Central memory CD8-positive, alpha-beta T cell (primary cell): ENCODE measurements at regions not wholly inside any gene's neighbourhood (a gene's known extent, or its start where the extent isn't known, plus 50 kb on each side); places are given as distances from the start of the nearest gene placed in this dataset.

Experiments
- ATAC-seq: fragments of 150-1000 bp; cut with Tn5 transposase; replicated peaks from 2 replicates; pipeline ENCODE4 v1.10.0; 2022; ENCODE audit warnings: mild to moderate bottlenecking, moderate FRiP score, moderate number of reproducible peaks; ENCODE audit not compliant: poor library complexity, severe bottlenecking; ENCODE audit errors: extremely low read depth
- DNase-seq, 2 donors: peaks; one replicate each; pipeline ENCODE4 v3.0.0; 2021; ENCODE audit warnings: low spot score in 2 of 2
- H3K27ac Mint-ChIP-seq: one replicate; pipeline ENCODE4 v1.8.0; 2022; ENCODE audit warnings: low read depth, mild to moderate bottlenecking, moderate library complexity, mixed read lengths
- H3K27me3 Mint-ChIP-seq: one replicate; pipeline ENCODE4 v1.8.0; 2022; ENCODE audit warnings: mixed read lengths
- H3K36me3 Mint-ChIP-seq: one replicate; pipeline ENCODE4 v1.8.0; 2022; ENCODE audit warnings: mild to moderate bottlenecking, moderate library complexity, mixed read lengths; ENCODE audit not compliant: insufficient read depth
- H3K4me1 Mint-ChIP-seq: one replicate; pipeline ENCODE4 v1.8.0; 2022; ENCODE audit warnings: mixed read lengths
- H3K4me3 Mint-ChIP-seq: one replicate; pipeline ENCODE4 v1.8.0; 2022; ENCODE audit warnings: mild to moderate bottlenecking, moderate library complexity, mixed read lengths
- H3K9me3 Mint-ChIP-seq: one replicate; pipeline ENCODE4 v1.8.0; 2022; ENCODE audit warnings: mixed read lengths

GRCh38 chr10:89861199-89861573, 159.8 kb downstream of the KIF20B start:
- DNase-seq (no peak), ATAC-seq (no peak)
- Mint-ChIP-seq H3K36me3 (peaks cover 3% of the 10 kb centered on the region), H3K4me1 (peaks cover 16% of the 10 kb centered on the region), H3K27ac (peak overlapping the region; percentile 88), H3K27me3 (no peaks in the 10 kb centered on the region), H3K9me3 (no peaks in the 10 kb centered on the region), H3K4me3 (peak overlapping the region; percentile 65)

- H3K9me3 Mint-ChIP-seq = no peaks in the 10 kb centered on the region
- no peak for DNase-seq
- peaks cover 16% of the 10 kb centered on the region for H3K4me1 Mint-ChIP-seq
- peak; percentile 17 for ATAC-seq
- peak overlapping the region; percentile 65 for H3K4me3 Mint-ChIP-seq
- peak overlapping the region; percentile 88 for H3K27ac Mint-ChIP-seq
- H3K27me3 Mint-ChIP-seq = no peaks in the 10 kb centered on the region
- H3K36me3 Mint-ChIP-seq = peaks cover 3% of the 10 kb centered on the region
Observed at GRCh38 chr10:89861584-89862301, 160.4 kb downstream of the KIF20B start.

DNA sequence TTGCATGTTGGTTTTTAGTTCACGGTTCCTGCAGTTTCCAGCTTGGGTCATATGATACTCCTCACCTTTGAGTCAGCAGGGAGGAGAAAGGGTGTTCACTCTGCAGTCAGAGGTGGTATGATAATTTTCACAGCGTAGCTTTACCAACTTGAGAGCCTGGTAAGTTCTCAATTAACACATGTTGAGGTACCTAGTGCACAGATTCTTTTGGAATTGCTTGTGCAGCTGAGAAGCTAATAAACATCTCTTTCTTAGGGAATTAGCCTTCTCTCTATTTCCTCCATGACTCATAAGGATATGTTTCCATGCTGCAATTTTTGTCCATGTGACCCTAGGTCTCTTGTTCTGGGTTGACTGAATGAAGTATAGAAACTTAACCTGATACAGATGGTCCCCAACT, 166.6 kb downstream of the KIF20B start:
- no peak for DNase-seq
- Mint-ChIP-seq H3K4me3 (no peak overlapping the region), H3K36me3 (no peaks in the 10 kb centered on the region), H3K4me1 (no peaks in the 10 kb centered on the region), H3K27me3 (peaks cover 49% of the 10 kb centered on the region), H3K27ac (no peak overlapping the region), H3K9me3 (no peaks in the 10 kb centered on the region)
- ATAC-seq = no peak

GRCh38 chr10:89869180-89869579, 167.8 kb downstream of the KIF20B start:
- Mint-ChIP-seq H3K36me3 (no peaks in the 10 kb centered on the region), H3K4me3 (no peak overlapping the region)
- no peak for DNase-seq

DNA sequence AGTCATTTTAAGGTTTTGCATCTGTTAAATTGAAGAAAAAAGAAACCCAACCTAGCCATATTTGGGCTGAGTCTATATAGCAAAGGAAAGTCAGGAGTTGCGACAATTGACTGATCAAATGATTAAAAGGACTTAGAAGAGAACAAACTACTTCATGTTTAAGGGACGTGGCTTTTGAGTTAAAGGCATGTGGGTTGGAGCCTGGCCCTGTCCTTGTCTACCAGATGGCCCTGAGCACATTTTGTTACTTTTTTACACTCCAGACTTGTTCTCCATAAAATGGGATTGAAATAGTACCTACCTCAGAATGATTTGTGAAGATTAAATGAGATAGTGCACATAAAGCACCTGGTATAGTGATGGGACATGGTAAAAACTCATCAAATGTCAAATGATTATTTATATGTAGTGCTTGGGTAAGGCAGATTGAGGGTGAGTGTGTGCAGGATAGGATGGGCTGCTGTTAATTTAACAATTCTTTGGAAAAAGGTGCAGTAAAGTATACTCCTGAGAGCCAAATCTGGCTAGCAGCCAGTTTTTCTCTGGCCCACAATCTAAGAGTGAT, 168.3 kb downstream of the KIF20B start:
- ATAC-seq (no peak), DNase-seq (no peak)
- H3K4me3 Mint-ChIP-seq = no peak overlapping the region
- no peaks in the 10 kb centered on the region for H3K9me3 Mint-ChIP-seq
- H3K4me1 Mint-ChIP-seq = no peaks in the 10 kb centered on the region
- H3K36me3 Mint-ChIP-seq = no peaks in the 10 kb centered on the region
- H3K27me3 Mint-ChIP-seq = peaks cover 64% of the 10 kb centered on the region
- H3K27ac Mint-ChIP-seq = no peak overlapping the region

More at GRCh38 chr10:89869180-89869579, 167.8 kb downstream of the KIF20B start:
- peaks cover 61% of the 10 kb centered on the region for H3K27me3 Mint-ChIP-seq
- no peaks in the 10 kb centered on the region for H3K9me3 Mint-ChIP-seq
- no peaks in the 10 kb centered on the region for H3K4me1 Mint-ChIP-seq
- ATAC-seq = no peak
- H3K27ac Mint-ChIP-seq = no peak overlapping the region

DNA sequence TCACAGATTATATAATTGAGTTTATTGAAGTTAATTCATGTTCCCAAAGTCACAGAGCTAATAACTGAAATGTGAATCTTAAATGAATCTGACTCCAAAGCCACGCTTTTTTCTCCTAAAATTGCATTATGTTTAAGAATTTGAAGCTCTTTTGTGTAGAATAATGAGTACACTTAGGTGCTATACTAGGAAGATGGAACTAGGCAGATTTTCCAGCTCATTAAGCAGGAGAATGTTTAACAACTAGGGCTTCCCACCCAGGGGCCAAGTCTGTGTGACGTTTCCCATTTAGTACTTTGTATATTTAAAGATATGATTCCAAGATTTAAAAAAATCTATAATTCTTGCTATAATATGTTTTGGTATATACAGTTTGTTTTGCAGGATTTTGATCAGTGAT, 169.5 kb downstream of the KIF20B start:
- Mint-ChIP-seq H3K27ac (no peak overlapping the region), H3K36me3 (no peaks in the 10 kb centered on the region), H3K27me3 (peaks cover 64% of the 10 kb centered on the region), H3K9me3 (no peaks in the 10 kb centered on the region), H3K4me3 (no peak overlapping the region), H3K4me1 (no peaks in the 10 kb centered on the region)
- no peak for ATAC-seq
- no peak for DNase-seq

- Mint-ChIP-seq H3K4me1 (no peaks in the 10 kb centered on the region), H3K27me3 (peaks cover 55% of the 10 kb centered on the region), H3K36me3 (no peaks in the 10 kb centered on the region), H3K9me3 (no peaks in the 10 kb centered on the region), H3K4me3 (no peak overlapping the region), H3K27ac (no peak overlapping the region)
- no peak for DNase-seq
- ATAC-seq = no peak
Observed at GRCh38 chr10:89873055-89873454, 171.7 kb downstream of the KIF20B start.

DNA sequence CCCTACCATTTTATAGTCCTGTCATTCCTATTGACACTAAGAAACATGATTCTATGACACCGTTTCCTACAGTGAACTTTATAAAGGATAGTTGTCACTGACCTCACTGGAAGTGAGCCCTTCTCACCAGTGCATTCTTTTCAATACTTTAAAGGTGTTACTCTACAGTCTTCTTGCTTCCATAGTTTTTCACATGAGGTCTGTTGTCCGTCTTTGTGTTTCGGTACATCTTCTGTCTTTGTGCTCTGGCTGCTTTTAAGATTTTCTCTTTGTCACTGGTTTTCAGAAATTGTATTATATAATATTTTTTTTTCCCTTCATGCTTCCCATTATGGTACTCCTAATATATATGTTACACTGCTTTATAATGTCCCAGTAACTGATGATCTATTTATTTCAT, 174.2 kb downstream of the KIF20B start:
- Mint-ChIP-seq H3K27me3 (peaks cover 39% of the 10 kb centered on the region), H3K27ac (no peak overlapping the region), H3K4me1 (no peaks in the 10 kb centered on the region), H3K9me3 (no peaks in the 10 kb centered on the region), H3K4me3 (no peak overlapping the region), H3K36me3 (no peaks in the 10 kb centered on the region)
- ATAC-seq (no peak), DNase-seq (no peak)

GRCh38 chr10:89879121-89879520, 177.7 kb downstream of the KIF20B start:
- H3K27ac Mint-ChIP-seq = no peak overlapping the region
- H3K36me3 Mint-ChIP-seq = no peaks in the 10 kb centered on the region
- no peaks in the 10 kb centered on the region for H3K9me3 Mint-ChIP-seq
- no peak for DNase-seq
- no peaks in the 10 kb centered on the region for H3K4me1 Mint-ChIP-seq
- ATAC-seq = no peak
- peaks cover 48% of the 10 kb centered on the region for H3K27me3 Mint-ChIP-seq
- H3K4me3 Mint-ChIP-seq = no peak overlapping the region

DNA sequence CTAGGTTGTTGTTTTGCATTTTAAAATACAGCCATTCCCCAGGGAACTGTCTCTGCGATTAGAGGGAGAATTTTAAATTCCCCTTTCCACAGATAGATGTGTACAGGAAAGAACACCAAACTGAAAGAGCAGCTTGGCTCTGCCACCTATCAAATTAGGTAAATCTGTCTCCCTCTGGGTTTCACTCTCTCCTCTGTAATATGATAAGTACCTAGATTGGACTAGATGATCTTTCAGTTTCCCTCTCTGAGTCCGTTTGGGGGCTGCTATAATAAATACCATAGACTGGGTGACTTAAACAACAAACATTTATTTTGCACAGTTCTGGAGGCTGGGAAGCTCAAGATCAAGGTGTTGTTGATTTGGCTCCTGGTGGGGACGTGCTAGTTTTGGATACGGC, 186.0 kb downstream of the KIF20B start:
- Mint-ChIP-seq H3K4me3 (no peak overlapping the region), H3K9me3 (no peaks in the 10 kb centered on the region), H3K27me3 (peaks cover 52% of the 10 kb centered on the region), H3K27ac (no peak overlapping the region), H3K36me3 (no peaks in the 10 kb centered on the region), H3K4me1 (no peaks in the 10 kb centered on the region)
- DNase-seq (no peak), ATAC-seq (no peak)

- Mint-ChIP-seq H3K4me1 (no peaks in the 10 kb centered on the region), H3K4me3 (no peak overlapping the region), H3K36me3 (no peaks in the 10 kb centered on the region), H3K9me3 (no peaks in the 10 kb centered on the region), H3K27me3 (peaks cover 48% of the 10 kb centered on the region), H3K27ac (no peak overlapping the region)
- ATAC-seq = peak; percentile 34
- DNase-seq = no peak
Observed at GRCh38 chr10:89887830-89888229, 186.4 kb downstream of the KIF20B start.

DNA sequence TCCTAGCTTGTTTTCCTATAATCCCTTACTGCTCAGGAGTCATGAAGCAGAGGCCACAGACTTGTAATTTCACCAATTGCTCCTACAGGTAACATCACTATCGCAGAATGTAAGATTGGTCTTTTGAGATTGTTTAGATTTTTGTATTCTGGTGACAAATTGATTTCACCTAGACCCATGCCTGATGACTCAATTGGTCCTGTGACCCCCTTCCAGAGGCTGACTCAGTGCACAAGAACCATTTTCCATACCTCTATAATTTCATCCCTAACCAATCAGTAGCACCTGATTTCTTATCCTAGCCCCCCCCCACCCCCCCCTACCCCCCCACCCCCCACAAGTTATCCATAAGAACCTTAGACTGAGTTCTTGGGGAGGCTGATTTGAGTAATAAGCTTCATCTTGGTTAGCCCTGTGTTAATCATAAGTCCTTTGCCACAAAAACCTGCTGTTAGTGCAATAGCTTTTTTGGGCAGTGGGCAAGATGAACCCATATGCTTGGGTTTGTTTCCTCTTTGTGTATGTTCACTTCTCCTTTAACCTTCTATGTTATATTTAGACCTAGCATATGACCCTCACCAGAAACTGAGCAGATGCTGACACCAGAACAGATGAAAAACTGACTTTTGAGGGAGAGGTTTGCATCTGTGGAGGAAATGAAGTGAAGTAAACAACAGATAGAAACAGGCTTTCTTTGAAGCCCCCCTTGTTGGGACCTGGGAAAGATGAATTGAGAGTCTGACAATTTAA, 187.1 kb downstream of the KIF20B start:
- peak; percentile 45 for ATAC-seq
- no peak overlapping the region for H3K27ac Mint-ChIP-seq
- no peak for DNase-seq

GRCh38 chr10:89889606-89890005, 188.2 kb downstream of the KIF20B start:
- Mint-ChIP-seq H3K4me3 (no peak overlapping the region), H3K36me3 (no peaks in the 10 kb centered on the region), H3K4me1 (no peaks in the 10 kb centered on the region), H3K9me3 (no peaks in the 10 kb centered on the region), H3K27me3 (peaks cover 41% of the 10 kb centered on the region), H3K27ac (no peak overlapping the region)
- DNase-seq = no peak
- ATAC-seq = no peak

More for the DNA sequence above, 187.1 kb downstream of the KIF20B start:
- Mint-ChIP-seq H3K27me3 (peaks cover 41% of the 10 kb centered on the region), H3K4me3 (no peak overlapping the region), H3K9me3 (no peaks in the 10 kb centered on the region), H3K36me3 (no peaks in the 10 kb centered on the region), H3K4me1 (no peaks in the 10 kb centered on the region)
